ENCODE measurements at regions not wholly inside any gene's neighbourhood (a gene's known extent, or its start where the extent isn't known, plus 50 kb on each side); places are given as distances from the start of the nearest gene placed in this dataset.
"Not testable (repeated sequence)": the region's sequence is repeated elsewhere in the genome, so short reads cannot be mapped to it uniquely, and the experiment has no call there.

GRCh38 chr2:223494496-223494895, 107.7 kb downstream of the SCG2 start:
- no peak for TF ChIP-seq CTCF (IDR thresholded peaks at IDR 0.05)
- no peak for TF ChIP-seq POLR2A (IDR thresholded peaks at IDR 0.05)
- Histone ChIP-seq H3K4me1 (no peaks in the 10 kb centered on the region), H3K27me3 (no peaks in the 10 kb centered on the region), H3K27ac (no peak overlapping the region), H3K4me3 (no peak overlapping the region), H3K36me3 (no peaks in the 10 kb centered on the region), H3K9me3 (no peaks in the 10 kb centered on the region)
- DNase-seq = no peak

- Histone ChIP-seq H3K27me3 (no peaks in the 10 kb centered on the region), H3K36me3 (no peaks in the 10 kb centered on the region), H3K4me3 (no peak overlapping the region), H3K4me1 (no peaks in the 10 kb centered on the region), H3K9me3 (no peaks in the 10 kb centered on the region), H3K27ac (no peak overlapping the region)
- no peak for TF ChIP-seq POLR2A (IDR thresholded peaks at IDR 0.05)
- DNase-seq = no peak
Observed at GRCh38 chr2:223494942-223495341, 107.2 kb downstream of the SCG2 start.

- not testable (repeated sequence) for H3K36me3 ChIP-seq, H3K9me3 ChIP-seq, H3K4me1 ChIP-seq, H3K4me3 ChIP-seq, H3K27me3 ChIP-seq, DNase-seq, H3K27ac ChIP-seq
Observed at GRCh38 chr2:223496853-223497252, 105.3 kb downstream of the SCG2 start.

GRCh38 chr2:223500709-223501108, 101.5 kb downstream of the SCG2 start:
- TF ChIP-seq POLR2A (IDR thresholded peaks at IDR 0.05) (no peak), CTCF (IDR thresholded peaks at IDR 0.05) (no peak)
- no peaks in the 10 kb centered on the region for H3K4me1 ChIP-seq
- H3K27ac ChIP-seq = no peak overlapping the region
- H3K4me3 ChIP-seq = no peak overlapping the region
- DNase-seq = no peak
- no peaks in the 10 kb centered on the region for H3K36me3 ChIP-seq
- H3K27me3 ChIP-seq = no peaks in the 10 kb centered on the region
- H3K9me3 ChIP-seq = no peaks in the 10 kb centered on the region

GRCh38 chr2:223501641-223502040, 100.5 kb downstream of the SCG2 start:
- Histone ChIP-seq H3K4me1 (no peaks in the 10 kb centered on the region), H3K9me3 (no peaks in the 10 kb centered on the region), H3K4me3 (no peak overlapping the region), H3K27me3 (no peaks in the 10 kb centered on the region), H3K36me3 (no peaks in the 10 kb centered on the region), H3K27ac (no peak overlapping the region)
- TF ChIP-seq POLR2A (IDR thresholded peaks at IDR 0.05) (no peak), CTCF (IDR thresholded peaks at IDR 0.05) (no peak)
- DNase-seq = no peak

- no peaks in the 10 kb centered on the region for H3K27me3 ChIP-seq
- TF ChIP-seq CTCF (IDR thresholded peaks at IDR 0.05) (no peak), POLR2A (IDR thresholded peaks at IDR 0.05) (no peak)
Observed at GRCh38 chr2:223503746-223504145, 98.4 kb downstream of the SCG2 start.

GRCh38 chr2:223508372-223508771, 93.8 kb downstream of the SCG2 start:
- TF ChIP-seq CTCF (IDR thresholded peaks at IDR 0.05) (no peak), POLR2A (IDR thresholded peaks at IDR 0.05) (no peak)
- Histone ChIP-seq H3K4me3 (no peak overlapping the region), H3K36me3 (no peaks in the 10 kb centered on the region), H3K27me3 (no peaks in the 10 kb centered on the region), H3K9me3 (no peaks in the 10 kb centered on the region), H3K4me1 (no peaks in the 10 kb centered on the region), H3K27ac (no peak overlapping the region)
- DNase-seq = no peak

More at GRCh38 chr2:223503746-223504145, 98.4 kb downstream of the SCG2 start:
- DNase-seq = no peak
- no peaks in the 10 kb centered on the region for H3K4me1 ChIP-seq
- no peak overlapping the region for H3K4me3 ChIP-seq
- H3K9me3 ChIP-seq = no peaks in the 10 kb centered on the region
- H3K36me3 ChIP-seq = no peaks in the 10 kb centered on the region
- no peak overlapping the region for H3K27ac ChIP-seq
